Stimulated activated CD4-positive, alpha-beta T cell treated with anti-CD3 and anti-CD28 coated beads, Interleukin-15, amount 100 ng/mL, for 24 hours (primary cell): ENCODE measurements at regions not wholly inside any gene's neighbourhood (a gene's known extent, or its start where the extent isn't known, plus 50 kb on each side); places are given as distances from the start of the nearest gene placed in this dataset.
"Not testable (repeated sequence)": the region's sequence is repeated elsewhere in the genome, so short reads cannot be mapped to it uniquely, and the experiment has no call there.

ENCODE experiments used
- DNase-seq: peaks from one replicate; pipeline ENCODE4 v3.0.0-alpha.2; 2020

DNA sequence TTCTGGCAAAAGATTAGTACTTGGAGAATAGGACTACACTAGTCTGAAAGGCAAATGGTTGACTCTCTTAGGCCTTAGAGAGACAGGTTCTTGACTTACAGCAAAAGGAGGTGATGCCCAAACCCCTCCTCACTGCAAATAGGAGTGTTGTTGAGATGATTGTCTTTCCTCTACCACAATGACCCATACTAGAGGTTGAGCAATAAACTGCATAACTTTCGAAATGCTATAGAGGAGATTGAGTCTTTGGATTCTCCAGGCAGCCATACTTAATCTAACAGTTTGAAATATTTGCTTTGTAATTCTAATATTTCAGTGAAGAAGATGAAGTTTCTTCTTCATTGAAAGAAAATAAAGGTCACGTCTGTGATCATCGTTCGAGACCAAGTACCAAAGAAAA lies 498.5 kb upstream of the GBE1 start:
- no peak for DNase-seq

DNA sequence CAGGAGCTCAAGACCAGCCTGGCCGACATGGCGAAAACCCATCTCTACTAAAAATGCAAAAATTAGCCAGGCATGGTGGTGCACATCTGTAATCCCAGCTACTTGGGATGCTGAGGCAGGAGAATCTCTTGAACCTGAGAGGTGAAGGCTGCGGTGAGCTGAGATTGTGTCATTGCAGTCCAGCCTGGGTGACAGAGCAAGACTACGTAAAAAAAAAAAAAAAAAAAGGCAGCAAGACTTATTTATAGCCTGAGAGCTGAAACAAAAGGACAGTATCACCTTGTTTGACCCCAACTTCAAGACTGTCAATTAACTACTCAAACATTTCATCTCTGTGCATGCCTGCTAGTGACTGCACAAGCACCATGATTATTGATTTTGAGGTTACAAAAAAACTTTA lies 478.9 kb upstream of the GBE1 start:
- no peak for DNase-seq

DNA sequence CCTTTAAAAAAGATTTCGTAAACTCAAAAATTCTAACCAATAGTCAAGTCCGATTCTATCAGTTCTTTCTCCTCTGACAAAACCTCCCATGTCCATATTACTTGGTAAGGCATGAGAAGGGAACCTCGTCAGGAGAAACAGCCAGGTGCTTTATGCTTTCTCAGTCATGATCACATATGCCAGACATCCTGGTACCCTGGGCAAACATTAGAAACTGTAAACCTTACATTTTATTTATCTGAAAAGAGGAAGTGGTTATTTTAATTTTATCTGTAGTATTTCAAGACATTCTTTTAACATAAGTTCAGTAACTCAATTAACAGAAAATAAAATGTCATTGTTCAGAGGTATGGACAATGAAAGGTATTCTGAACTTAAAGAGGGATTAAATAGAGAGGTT lies 474.8 kb upstream of the GBE1 start:
- DNase-seq, result no peak

DNA sequence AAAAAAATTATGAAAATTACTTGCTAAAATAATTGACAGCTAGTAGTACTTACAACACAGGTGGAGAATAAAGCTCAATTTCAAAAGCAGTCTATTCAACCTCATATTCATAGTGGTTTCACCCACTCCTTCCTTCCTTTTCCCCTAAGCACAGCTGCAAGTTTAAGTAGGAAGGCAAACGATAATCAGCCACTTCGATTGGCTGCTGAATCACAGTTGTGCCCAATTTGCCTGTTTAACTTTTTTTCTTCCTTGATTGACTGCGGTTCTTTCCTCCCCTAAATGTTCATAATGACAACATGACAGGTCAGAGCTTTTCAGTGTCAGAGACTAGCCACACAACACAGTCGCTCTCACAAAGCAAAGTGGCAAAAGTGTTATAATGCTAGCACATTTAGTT lies 468.0 kb upstream of the GBE1 start:
- no peak for DNase-seq

DNA sequence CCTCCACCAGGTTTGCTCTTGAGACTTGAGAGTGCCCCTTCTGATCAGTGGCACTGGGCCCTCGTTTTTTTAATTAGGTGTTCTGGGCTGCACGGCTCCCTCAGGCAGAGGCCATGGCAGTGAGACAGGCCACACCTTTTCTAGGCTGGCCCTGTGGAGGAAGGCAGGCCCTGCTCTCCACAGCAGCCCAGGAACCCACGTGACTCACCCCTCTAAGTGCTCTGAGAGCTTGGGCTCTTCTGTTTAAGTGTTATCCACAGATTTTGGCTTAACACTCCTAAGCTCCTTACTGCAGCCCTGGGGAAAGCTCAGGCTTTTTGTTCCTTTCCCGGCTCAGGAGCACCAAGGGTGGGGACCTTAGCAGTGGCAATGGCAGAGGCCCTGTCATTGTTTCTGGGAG lies 463.2 kb upstream of the GBE1 start:
- DNase-seq, result no peak

DNA sequence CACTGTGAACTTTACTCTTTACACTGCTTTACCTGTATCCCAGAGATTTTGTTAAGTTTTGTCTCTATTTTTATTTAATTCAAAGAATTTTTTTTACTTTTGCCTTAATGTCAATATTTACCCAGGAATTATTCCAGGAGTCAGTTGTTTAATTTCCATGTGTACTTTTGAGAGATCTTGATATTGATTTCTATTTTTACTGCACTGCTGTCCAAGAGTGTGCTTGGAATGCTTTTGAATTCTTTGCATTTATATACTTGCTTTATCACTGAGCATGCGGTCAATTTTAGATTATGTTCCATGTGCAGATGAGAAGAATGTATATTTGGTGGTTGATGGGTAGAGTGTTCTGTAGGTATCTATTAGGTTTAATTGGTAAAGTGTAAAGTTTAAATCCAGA lies 461.0 kb upstream of the GBE1 start:
- no peak for DNase-seq

DNA sequence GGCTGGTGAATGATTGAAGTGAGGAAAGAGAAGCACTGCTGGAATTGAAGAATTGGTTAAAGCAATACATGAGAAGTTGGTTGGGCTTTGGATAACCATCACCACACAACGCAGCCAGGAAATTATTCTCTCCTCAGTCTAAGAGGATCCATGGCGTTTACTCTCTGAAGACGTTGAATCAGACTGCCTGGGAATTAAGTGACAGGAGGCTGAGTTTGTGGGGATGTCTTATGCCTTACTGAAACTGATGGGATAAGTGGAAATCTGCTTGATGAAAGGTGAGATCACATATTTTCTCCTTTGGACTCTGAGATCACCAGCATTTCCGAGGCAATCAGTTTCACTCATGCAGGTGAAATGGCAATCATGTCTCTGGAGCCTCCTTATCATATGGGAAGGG lies 456.1 kb upstream of the GBE1 start:
- DNase-seq, result no peak

DNA sequence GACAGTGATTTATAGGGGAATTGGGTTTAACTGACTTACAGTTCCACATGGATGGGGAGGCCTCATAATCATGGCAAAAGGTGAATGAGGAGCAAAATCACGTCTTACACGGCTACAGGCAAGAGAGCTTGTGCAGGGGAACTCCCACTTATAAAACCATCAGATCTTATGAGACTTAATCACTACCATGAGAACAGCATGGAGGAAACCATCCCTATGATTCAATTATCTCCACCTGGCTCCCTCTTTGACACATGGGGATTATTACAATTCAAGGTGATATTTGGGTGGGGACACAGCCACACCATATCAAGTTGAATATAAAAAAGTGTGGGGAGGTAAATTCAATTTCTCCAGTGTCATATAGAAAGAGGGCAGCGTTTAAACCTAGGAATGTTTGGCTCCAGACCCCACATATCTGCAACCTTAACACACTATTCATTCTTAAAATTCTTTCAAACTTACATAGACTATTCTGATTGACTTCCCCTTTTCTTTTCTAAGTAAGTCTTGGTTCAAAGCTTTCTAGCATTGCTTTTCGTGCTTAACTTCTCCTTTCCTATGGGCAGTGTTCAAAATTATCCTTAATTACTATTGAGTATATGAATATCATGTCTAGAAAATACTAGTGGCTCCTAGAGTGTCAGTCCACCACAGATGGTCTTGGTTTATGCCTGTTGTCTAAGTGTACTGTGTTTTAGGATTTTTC lies 446.7 kb upstream of the GBE1 start:
- DNase-seq, result no peak

DNA sequence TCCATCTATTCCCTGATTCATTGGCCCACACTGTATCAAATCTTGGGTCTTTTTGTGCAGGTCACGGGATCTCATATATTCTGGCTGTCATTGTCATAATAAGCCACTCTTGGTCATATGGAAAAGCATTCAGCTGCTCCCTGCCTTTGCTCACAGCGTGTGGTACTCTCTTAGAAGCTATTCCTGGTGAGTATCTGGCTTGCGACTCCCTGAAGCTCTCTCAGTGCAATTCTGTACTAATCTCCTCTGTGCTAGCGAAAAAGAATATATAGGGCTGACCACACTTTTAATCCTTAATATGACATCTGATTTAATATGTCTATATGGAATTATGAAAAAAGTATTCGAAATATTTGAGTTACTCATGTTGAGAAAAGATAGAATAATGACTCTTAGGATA lies 440.8 kb upstream of the GBE1 start:
- DNase-seq, result no peak

DNA sequence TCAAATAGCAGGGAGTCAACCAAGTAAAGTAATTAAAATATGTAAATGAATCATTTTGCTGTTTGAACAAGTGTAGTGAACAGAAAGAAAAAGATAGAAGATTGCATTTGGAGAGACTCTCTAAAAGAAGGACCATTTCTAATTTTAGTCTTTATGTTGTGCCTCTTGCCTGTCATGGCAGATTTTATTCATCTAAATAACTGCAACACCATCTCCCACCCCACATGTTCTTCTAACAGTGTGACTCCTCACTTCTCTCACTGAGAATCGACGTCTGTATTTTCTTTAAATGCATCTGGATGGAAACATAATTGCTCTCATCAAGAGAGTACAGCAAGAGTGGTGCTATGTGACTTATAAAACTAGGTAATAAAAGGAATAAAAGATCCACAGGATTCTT lies 439.9 kb upstream of the GBE1 start:
- DNase-seq, result no peak

DNA sequence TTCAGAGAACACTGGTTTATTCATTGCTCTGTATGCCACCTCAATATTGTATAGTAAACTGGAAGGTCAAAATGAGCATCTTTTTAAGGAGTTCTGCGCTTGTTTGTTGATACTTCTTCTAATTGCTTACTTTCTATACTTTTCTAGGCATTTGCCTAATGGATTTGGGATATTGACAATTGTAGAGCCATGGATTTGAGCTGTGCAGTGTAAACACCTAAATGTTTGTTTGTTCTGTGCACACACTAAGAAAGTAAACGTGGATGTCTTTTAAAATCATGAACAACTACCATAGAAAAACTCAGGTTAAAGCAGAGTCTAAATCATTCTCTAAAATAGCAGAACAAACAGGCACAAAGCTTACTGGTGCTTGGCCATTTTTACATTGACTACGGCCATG lies 436.6 kb upstream of the GBE1 start:
- DNase-seq, result no peak

DNA sequence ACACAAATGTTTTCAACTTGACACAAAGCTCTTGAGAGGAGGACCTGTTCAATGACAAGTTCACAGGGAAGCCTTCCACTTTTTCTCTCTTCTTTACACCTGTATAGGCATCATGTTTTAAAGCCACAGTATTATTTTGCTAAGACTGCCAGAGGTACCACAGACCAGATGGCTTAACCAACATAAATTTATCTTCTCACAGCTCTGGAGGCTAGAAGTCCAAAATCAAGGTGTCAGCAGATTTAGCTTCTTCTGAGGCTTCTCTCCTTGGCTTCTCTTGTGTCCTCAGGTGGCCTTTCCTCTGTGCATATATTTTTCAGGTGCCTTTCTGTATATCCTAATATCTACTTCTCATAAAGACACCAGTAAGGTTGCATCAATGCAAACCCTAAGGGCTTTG lies 435.2 kb upstream of the GBE1 start:
- no peak for DNase-seq

DNA sequence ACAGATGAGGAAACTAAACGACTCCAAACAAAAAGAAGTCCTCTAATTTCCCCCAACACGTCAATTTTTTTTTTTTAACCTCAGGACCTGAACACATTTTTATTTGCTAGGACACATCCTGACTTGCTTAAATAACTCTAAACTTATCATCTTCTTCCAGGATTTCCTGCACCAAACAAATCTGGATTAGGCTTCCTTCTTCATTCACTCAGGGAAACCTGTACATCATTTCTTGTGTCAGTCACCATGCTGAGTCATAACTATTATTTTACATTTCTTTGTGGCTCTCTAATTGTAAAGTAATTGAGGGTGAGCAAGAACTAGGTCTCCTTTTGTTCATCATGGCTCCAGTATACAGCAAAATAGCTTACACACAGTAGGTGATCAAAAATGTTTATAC lies 433.4 kb upstream of the GBE1 start:
- DNase-seq, result no peak

DNA sequence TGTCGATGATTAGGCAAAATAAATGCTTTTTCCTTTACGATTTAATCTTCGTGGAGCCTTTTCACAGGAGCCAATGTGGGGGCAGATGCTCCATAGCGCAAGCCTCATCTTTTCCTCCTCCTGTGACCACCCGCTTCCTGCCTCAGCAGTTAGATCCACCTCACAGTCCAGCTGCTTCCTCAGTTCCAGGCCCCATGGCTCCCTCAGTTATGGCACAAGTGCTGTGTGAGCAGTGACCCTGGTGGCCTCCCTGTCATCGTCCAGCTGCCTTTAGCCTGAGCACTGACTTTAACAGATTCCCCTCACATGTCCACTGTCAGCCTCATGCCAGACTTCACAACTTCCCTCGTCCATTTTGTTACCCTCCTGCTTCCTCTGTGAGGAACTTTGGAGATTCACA lies 424.6 kb upstream of the GBE1 start:
- no peak for DNase-seq

DNA sequence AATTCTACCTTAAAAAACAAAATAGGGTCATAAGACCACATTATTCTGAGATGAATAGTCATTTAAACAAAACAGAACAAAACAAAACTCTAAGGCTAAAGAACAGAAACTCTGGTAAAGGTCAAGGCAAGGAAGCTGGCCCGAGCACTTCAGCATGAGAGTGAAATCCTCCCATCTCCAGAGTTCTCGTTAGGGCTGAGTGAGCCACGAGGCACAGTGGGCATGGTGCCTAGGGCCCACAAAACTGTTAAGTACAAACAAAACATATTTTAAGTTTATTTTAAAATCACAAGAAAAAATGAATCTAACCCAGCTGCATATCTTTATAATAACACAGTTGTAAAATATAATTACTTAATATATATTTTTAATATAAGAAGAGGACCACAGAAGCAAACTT lies 417.8 kb upstream of the GBE1 start:
- DNase-seq, result no peak

DNA sequence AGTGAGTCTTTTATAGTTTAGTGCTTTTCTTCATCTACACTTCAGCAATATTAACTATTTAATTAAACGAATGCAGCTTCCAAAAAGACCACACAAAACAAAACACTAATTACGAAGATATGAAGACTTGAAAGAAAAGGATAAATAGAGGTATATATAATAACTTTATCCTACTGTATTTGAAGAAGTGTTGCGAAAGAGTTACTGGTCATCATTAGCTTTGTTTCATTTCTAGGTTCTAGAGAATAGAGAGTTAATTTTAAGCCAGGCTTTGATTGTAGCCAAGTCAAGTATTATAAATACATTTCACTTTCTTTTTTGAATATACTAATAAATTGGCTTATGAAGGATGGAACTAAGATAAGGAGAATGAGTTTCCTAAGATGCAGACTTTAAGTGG lies 416.8 kb upstream of the GBE1 start:
- DNase-seq, result no peak

DNA sequence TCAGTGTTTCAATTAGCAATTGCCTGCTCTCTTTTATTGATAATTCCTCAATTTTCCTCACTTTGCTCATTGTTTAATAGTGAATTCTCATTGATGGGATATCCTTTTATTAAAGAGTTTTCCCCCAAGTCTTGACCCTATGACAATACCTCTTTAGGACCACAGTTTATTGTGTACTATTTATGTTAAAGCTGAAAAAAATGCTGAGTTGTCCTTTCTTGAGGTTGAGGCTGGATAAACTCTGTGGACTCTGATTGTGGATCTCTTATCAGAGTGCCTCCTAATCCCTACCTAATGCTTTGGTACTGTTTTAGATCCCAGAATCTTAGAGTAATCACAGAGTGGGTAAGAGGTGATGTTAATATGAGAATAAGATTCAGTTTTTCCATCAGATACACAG lies 416.3 kb upstream of the GBE1 start:
- DNase-seq, result no peak

DNA sequence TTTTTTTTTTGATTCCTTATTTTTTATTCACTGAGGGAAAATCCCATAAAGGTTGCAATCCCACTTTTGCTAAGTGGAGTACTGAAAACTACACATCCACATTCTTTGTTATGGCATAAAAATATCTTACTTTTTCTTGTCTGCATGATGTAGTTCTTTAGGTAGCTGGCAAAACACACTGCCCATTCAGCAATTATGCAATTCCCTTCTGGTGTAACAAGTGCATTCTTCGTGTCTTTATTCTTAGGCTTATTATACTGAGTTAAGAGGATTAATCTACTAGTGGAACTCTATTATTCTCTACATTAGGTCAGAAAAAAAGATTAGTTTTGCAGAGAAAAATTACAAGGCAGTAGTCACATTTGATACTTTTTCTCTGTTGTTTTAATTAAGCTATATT lies 403.8 kb upstream of the GBE1 start:
- DNase-seq, result no peak

DNA sequence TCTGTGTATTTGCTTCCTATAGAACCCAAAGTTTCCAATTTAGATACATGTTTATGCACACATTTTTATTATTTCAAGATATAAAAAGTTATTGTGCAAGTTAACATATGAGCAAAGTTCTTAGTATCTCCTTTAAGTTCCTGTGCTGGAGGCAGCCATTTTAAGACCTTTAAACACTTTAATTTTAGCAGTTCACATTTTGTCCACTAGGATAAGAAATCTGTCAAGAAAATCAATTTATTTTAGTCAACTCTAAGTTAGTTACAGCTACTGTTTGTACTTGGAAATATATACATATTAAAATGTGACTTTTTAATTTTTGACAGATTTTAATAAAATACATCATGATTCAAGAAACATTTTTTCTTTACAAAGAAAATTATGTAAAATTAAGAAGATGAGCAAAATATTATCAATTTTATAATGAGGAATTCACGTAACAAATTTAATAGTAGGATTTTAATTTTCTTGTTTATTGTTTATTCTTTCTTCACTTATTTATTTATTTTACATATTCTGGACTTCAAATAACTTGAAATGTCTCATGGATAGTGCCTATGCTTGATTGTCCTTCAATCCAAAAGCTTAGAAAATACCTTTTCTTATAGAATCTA lies 402.6 kb upstream of the GBE1 start:
- no peak for DNase-seq

DNA sequence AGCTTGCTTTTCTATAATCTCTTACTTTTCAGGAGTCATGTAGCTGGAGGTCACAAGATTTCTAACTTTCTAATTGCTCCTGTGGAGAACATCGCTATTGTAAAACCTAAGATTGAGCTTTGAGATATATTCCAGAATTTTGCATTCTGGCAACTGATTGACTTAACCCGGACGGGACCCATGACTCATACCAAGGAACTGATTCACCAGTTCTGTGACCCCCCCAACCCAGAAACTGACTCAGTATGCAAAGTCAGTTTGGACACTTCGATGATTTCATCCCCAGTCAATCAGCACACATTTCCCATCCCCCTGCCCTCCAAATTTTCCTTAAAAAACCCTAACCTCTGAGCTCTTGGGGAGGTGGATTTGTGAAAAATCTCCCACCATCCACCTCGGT lies 396.5 kb upstream of the GBE1 start:
- DNase-seq, result no peak

DNA sequence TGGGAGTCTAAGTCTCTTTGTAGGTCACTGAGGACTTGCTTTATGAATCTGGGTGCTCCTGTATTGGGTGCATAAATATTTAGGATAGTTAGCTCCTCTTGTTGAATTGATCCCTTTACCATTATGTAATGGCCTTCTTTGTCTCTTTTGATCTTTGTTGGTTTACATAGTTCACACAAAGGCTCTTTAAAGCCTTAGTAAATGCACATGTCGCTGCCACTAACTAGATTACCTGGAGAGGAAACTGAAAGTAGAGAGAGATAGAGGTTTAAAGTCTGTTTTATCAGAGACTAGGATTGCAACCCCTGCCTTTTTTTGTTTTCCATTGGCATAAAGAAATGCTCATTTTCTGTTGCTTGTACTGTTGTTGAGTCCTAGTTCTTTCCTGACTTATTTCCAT lies 392.4 kb upstream of the GBE1 start:
- not testable (repeated sequence) for DNase-seq

DNA sequence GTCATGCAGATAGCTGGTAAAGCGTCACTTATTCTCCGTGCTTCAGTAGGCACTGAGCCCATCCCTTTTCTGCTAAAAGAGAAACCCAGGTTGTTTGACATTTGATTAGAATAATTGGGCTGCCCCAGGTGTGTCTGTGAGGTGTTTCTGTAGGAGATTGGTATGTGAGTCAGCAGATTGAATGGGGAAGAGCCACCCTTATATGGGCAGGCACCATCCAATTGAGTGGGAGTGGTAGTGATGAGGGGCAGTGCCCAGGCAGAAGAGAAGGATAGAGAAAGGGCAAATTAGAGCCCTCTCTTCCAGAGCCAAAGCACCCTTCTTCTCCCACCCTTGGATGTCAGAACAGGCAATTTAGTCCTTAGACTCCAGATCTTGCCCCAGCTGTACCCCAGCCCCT lies 384.3 kb upstream of the GBE1 start:
- DNase-seq, result no peak

DNA sequence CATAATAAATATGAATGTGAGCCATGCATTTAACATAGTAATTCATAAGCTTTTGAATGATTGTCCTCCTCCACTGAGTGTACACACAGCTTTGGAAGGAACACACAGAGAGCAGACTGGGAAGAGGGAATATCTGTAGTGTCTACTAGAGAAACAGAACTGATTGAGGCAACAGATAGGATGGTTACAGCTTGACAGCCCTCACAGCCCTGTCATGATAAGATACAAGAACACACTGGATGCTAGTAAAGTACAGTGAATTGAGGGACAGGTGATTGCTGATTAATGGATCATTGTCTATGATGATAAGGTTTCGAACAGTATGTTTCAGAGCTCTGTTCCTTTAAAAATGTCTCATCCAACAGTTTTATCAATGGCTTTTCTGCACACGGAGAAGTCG lies 383.4 kb upstream of the GBE1 start:
- no peak for DNase-seq

DNA sequence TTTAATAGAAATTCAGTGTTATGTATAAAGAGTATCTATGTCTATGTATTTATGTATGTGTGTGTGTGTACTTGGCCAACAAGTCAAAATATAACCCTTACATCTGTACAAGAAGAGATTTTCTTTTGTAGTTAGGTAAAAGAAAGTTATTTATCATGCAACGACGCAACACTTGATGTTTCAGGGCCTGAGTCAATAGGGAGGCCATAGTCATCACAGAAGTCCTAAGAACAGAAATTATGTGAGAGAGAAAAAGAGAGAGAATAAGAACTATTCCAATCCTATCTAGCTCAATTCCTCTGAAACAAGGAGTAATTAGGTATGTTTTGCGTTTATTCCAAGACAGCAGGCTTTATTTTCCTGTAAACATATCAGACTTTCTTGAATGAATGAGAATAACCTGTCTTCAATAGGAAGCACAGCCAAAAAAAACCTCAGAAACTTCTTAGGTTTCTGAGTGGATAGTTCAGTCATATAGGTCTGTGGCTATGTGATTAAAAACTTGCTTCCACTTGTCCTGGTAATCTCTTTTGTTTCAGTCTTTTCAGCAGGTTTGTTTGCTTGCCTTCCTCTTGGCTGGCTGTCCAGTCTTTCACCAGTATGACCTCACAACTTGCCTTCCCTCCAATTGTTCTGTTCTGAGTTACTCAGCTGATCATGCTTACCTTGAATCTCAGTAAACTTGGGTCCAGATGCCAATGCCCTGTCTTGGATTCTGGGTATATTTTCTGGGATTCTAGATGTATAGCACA lies 382.4 kb upstream of the GBE1 start:
- no peak for DNase-seq

DNA sequence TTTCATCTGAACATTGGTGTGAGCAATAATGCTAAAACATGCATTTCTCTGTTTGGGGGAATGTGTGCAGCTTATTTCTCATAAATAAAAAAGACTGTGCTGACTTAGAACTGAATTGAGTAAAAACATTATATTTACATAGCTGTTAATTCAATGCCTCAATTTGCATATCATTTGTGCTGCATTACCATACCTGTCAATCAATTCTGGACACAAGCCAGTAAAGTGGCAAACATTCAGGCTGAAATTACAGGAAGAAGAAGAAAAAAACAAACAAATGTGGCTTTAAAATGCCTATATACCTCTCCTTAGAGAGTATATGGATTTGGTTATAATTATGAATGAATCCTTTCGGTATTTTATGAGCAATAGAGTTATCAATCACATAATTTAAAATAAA lies 380.1 kb upstream of the GBE1 start:
- DNase-seq, result no peak
